ENCODE measurements at regions not wholly inside any gene's neighbourhood (a gene's known extent, or its start where the extent isn't known, plus 50 kb on each side); places are given as distances from the start of the nearest gene placed in this dataset.
"Not testable (repeated sequence)": the region's sequence is repeated elsewhere in the genome, so short reads cannot be mapped to it uniquely, and the experiment has no call there.

- no peak for TF ChIP-seq JUND (IDR thresholded peaks at IDR 0.05)
- TF ChIP-seq EGR1 (IDR thresholded peaks at IDR 0.05; ENCODE audit: low read depth in 2 of 2) = no peak
- TF ChIP-seq, protein P1, sequence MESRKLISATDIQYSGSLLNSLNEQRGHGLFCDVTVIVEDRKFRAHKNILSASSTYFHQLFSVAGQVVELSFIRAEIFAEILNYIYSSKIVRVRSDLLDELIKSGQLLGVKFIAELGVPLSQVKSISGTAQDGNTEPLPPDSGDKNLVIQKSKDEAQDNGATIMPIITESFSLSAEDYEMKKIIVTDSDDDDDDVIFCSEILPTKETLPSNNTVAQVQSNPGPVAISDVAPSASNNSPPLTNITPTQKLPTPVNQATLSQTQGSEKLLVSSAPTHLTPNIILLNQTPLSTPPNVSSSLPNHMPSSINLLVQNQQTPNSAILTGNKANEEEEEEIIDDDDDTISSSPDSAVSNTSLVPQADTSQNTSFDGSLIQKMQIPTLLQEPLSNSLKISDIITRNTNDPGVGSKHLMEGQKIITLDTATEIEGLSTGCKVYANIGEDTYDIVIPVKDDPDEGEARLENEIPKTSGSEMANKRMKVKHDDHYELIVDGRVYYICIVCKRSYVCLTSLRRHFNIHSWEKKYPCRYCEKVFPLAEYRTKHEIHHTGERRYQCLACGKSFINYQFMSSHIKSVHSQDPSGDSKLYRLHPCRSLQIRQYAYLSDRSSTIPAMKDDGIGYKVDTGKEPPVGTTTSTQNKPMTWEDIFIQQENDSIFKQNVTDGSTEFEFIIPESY (IDR thresholded peaks at IDR 0.05) = no peak
- TF ChIP-seq GABPA (IDR thresholded peaks at IDR 0.05 in 1 of 2, conservative IDR thresholded peaks at IDR 0.05 in 1 of 2) = no peak
- TF ChIP-seq CTCF (IDR thresholded peaks at IDR 0.05; ENCODE audit: low read depth, low read length, missing input control) = no peak
- TF ChIP-seq, protein P2, sequence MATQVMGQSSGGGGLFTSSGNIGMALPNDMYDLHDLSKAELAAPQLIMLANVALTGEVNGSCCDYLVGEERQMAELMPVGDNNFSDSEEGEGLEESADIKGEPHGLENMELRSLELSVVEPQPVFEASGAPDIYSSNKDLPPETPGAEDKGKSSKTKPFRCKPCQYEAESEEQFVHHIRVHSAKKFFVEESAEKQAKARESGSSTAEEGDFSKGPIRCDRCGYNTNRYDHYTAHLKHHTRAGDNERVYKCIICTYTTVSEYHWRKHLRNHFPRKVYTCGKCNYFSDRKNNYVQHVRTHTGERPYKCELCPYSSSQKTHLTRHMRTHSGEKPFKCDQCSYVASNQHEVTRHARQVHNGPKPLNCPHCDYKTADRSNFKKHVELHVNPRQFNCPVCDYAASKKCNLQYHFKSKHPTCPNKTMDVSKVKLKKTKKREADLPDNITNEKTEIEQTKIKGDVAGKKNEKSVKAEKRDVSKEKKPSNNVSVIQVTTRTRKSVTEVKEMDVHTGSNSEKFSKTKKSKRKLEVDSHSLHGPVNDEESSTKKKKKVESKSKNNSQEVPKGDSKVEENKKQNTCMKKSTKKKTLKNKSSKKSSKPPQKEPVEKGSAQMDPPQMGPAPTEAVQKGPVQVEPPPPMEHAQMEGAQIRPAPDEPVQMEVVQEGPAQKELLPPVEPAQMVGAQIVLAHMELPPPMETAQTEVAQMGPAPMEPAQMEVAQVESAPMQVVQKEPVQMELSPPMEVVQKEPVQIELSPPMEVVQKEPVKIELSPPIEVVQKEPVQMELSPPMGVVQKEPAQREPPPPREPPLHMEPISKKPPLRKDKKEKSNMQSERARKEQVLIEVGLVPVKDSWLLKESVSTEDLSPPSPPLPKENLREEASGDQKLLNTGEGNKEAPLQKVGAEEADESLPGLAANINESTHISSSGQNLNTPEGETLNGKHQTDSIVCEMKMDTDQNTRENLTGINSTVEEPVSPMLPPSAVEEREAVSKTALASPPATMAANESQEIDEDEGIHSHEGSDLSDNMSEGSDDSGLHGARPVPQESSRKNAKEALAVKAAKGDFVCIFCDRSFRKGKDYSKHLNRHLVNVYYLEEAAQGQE (IDR thresholded peaks at IDR 0.05) = no peak
- TF ChIP-seq, protein P3, sequence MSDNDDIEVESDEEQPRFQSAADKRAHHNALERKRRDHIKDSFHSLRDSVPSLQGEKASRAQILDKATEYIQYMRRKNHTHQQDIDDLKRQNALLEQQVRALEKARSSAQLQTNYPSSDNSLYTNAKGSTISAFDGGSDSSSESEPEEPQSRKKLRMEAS (IDR thresholded peaks at IDR 0.05) = no peak
- no peak for TF ChIP-seq YY1 (IDR thresholded peaks at IDR 0.05)
- TF ChIP-seq HNF4A (conservative IDR thresholded peaks at IDR 0.05) = no peak
- TF ChIP-seq, protein P4, sequence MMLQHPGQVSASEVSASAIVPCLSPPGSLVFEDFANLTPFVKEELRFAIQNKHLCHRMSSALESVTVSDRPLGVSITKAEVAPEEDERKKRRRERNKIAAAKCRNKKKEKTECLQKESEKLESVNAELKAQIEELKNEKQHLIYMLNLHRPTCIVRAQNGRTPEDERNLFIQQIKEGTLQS (IDR thresholded peaks at IDR 0.05) = no peak
- TF ChIP-seq TAF1 (conservative IDR thresholded peaks at IDR 0.05) = no peak
- no peak for TF ChIP-seq RAD21 (IDR thresholded peaks at IDR 0.05)
- TF ChIP-seq SP1 (IDR thresholded peaks at IDR 0.05) = no peak
- TF ChIP-seq FOXA1 (IDR thresholded peaks at IDR 0.05) = no peak
- TF ChIP-seq NR2F2 (IDR thresholded peaks at IDR 0.05) = no peak
- TF ChIP-seq FOXA2 (IDR thresholded peaks at IDR 0.05) = no peak
- no peak for TF ChIP-seq RXRA (IDR thresholded peaks at IDR 0.05)
- DNase-seq (ENCODE audit: low spot score) = no peak
Measured at GRCh38 chr22:25282671-25283561, 63.5 kb downstream of the CRYBB2 start.

DNA sequence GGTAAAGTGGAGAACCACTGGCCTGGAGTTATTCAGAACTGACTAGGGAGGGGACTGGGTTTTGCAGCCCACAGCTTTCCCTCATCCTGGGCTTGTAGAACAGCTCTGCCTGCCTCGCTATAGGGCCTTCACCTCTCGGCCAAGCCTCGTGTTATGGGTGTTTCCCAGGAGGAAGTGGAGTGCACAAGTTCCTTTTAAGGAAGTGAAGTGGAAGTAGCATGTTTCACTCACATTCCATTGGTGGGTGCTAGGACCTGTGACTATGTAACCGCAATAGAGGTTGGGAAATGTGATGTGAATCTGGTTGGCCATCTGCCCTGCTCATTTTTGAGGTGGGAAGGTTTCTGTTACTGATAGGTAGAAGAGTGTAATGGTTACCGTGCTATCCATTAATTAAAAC, 69.0 kb downstream of the CRYBB2 start:
- H3K4me3 ChIP-seq (ENCODE audit: low read depth in 1 of 3, low read length in 3 of 3); H3K4me1 ChIP-seq (ENCODE audit: control insufficient read depth in 4 of 4, insufficient read depth in 4 of 4, low read length in 3 of 4); H3K9me3 ChIP-seq (ENCODE audit: control insufficient read depth in 4 of 4, low read length in 3 of 4); H3K27me3 ChIP-seq (ENCODE audit: control insufficient read depth in 4 of 4, insufficient read depth in 4 of 4, low read length in 3 of 4); H3K9ac ChIP-seq (ENCODE audit: low read depth in 1 of 2, low read length in 2 of 2); H3K27ac ChIP-seq (ENCODE audit: low read depth in 1 of 2, low read length in 2 of 2); DNase-seq (ENCODE audit: low spot score); H3K36me3 ChIP-seq (ENCODE audit: control insufficient read depth in 4 of 4, insufficient read depth in 3 of 4, low read depth in 1 of 4, low read length in 3 of 4): not testable (repeated sequence)
- WGBS = 65% methylated on average over 5 of the region's 5 CpGs

More at GRCh38 chr22:25282671-25283561, 63.5 kb downstream of the CRYBB2 start:
- Histone ChIP-seq H3K4me1 (ENCODE audit: control insufficient read depth in 4 of 4, insufficient read depth in 4 of 4, low read length in 3 of 4) (no peaks in the 10 kb centered on the region), H3K27ac (ENCODE audit: low read depth in 1 of 2, low read length in 2 of 2) (no peak overlapping the region), H3K9me3 (ENCODE audit: control insufficient read depth in 4 of 4, low read length in 3 of 4) (no peaks in the 10 kb centered on the region), H3K9ac (ENCODE audit: low read depth in 1 of 2, low read length in 2 of 2) (no peak overlapping the region), H3K4me3 (ENCODE audit: low read depth in 1 of 3, low read length in 3 of 3) (no peak overlapping the region), H3K36me3 (ENCODE audit: control insufficient read depth in 4 of 4, insufficient read depth in 3 of 4, low read depth in 1 of 4, low read length in 3 of 4) (no peaks in the 10 kb centered on the region), H3K27me3 (ENCODE audit: control insufficient read depth in 4 of 4, insufficient read depth in 4 of 4, low read length in 3 of 4) (peaks cover 0 to 20% (median 8%) of the 10 kb centered on the region in 4 donors)
- WGBS = 4% methylated on average over 91 of the region's 91 CpGs

DNA sequence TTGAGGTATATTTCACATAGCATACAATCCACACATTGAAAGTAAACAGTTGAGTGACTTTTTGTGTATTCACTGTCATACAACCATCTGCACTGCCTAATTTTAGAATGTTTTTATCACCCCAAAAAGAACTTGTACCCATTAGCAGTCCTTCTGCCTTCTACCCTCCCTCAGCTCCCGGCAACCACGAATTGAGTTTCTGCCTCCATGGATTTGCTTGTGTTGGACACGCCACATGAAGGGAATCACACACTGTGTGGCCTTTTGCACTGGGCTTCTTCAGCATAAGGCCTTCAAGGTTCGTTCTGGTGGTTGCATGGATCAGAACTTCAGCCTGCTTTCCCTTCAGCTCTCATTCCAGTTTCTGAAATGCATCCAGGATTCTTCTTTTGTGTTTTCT, 82.5 kb downstream of the CRYBB2 start:
- WGBS = 77% methylated on average over 4 of the region's 4 CpGs
- H3K4me3 ChIP-seq (ENCODE audit: low read depth in 1 of 3, low read length in 3 of 3); H3K27me3 ChIP-seq (ENCODE audit: control insufficient read depth in 4 of 4, insufficient read depth in 4 of 4, low read length in 3 of 4); DNase-seq (ENCODE audit: low spot score); H3K27ac ChIP-seq (ENCODE audit: low read depth in 1 of 2, low read length in 2 of 2); H3K9me3 ChIP-seq (ENCODE audit: control insufficient read depth in 4 of 4, low read length in 3 of 4); H3K36me3 ChIP-seq (ENCODE audit: control insufficient read depth in 4 of 4, insufficient read depth in 3 of 4, low read depth in 1 of 4, low read length in 3 of 4); H3K4me1 ChIP-seq (ENCODE audit: control insufficient read depth in 4 of 4, insufficient read depth in 4 of 4, low read length in 3 of 4); H3K9ac ChIP-seq (ENCODE audit: low read depth in 1 of 2, low read length in 2 of 2): not testable (repeated sequence)

DNA sequence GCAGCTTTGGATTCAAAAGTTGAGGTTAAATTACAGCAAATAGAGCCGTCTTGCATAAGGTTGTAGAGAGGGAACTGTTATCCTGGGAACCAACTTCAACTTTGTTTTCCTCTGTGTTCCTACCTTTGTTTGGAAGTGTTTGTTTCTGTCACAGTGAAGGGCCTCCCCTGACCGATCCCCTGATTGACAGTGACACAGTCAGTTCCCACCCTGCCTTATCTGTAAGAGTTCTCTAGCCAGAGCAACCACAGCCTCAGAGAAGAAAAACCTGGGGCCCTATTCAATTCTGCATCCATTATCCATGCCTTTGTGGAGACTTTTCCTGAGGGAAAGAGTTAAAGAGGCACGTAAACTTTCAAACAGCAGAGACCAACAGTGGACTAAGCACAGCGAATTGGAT, 90.1 kb downstream of the CRYBB2 start:
- DNase-seq (ENCODE audit: low spot score); H3K9ac ChIP-seq (ENCODE audit: low read depth in 1 of 2, low read length in 2 of 2); H3K4me1 ChIP-seq (ENCODE audit: control insufficient read depth in 4 of 4, insufficient read depth in 4 of 4, low read length in 3 of 4); H3K27me3 ChIP-seq (ENCODE audit: control insufficient read depth in 4 of 4, insufficient read depth in 4 of 4, low read length in 3 of 4); H3K36me3 ChIP-seq (ENCODE audit: control insufficient read depth in 4 of 4, insufficient read depth in 3 of 4, low read depth in 1 of 4, low read length in 3 of 4); H3K4me3 ChIP-seq (ENCODE audit: low read depth in 1 of 3, low read length in 3 of 3); H3K9me3 ChIP-seq (ENCODE audit: control insufficient read depth in 4 of 4, low read length in 3 of 4); H3K27ac ChIP-seq (ENCODE audit: low read depth in 1 of 2, low read length in 2 of 2): not testable (repeated sequence)
- WGBS = 38% methylated on average over 1 of the region's 4 CpGs
